PFSK-1 (cell line): ENCODE measurements at regions not wholly inside any gene's neighbourhood (a gene's known extent, or its start where the extent isn't known, plus 50 kb on each side); places are given as distances from the start of the nearest gene placed in this dataset.

Source experiments
- FOXP2 ChIP-seq: optimal IDR thresholded peaks from 2 replicates; pipeline ENCODE3; 2011; ENCODE audit warnings: borderline replicate concordance, control low read depth, inconsistent platforms; ENCODE audit not compliant: insufficient read depth; ENCODE audit errors: extremely low read length, extremely low read depth
- POLR2AphosphoS5 ChIP-seq: IDR thresholded peaks from 2 replicates; pipeline ENCODE4 v1.6.1; 2012; ENCODE audit warnings: low read depth, mild to moderate bottlenecking, control low read depth, low read length, moderate library complexity
- REST ChIP-seq, 2 experiments: IDR thresholded peaks; 2 replicates each; pipeline versions ENCODE4 v1.6.1 to v1.8.0; 2011 to 2012; ENCODE audit warnings: low read depth in 2 of 2, low read length in 2 of 2, control low read depth in 1 of 2, inconsistent platforms in 1 of 2, mild to moderate bottlenecking in 1 of 2, moderate library complexity in 1 of 2; ENCODE audit not compliant: insufficient read depth in 1 of 2
- TAF1 ChIP-seq: IDR thresholded peaks from 2 replicates; pipeline ENCODE4 v1.6.1; 2012; ENCODE audit warnings: low read length, control low read depth, borderline replicate concordance; ENCODE audit not compliant: insufficient read depth

GRCh38 chr6:140586426-140587061 lies 1212.1 kb upstream of the CITED2 start:
- TF ChIP-seq POLR2AphosphoS5 (no peak), TAF1 (no peak), REST (IDR thresholded peaks at IDR 0.05; ENCODE audit: insufficient read depth in 1 of 2, low read depth in 2 of 2, low read length in 2 of 2) (no peak), FOXP2 (no peak)
